ENCODE measurements at regions not wholly inside any gene's neighbourhood (a gene's known extent, or its start where the extent isn't known, plus 50 kb on each side); places are given as distances from the start of the nearest gene placed in this dataset.

DNA sequence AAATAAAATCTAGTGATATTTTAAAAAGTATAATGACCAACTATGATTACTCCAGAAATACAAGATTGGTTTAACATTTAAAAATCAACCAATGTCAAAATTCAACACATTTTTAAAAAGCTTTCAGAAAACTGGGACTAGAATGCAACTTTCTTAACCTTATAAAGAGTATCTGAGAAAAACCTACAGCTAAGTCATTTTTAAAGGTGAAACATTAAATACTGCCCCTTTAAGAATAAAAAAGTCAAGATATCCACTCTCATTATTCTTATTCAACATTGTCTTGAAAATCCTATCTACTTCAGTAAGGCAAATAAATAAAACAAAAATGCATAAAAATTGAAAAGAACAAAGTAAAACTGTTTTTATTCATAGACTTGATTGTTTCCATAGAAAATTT lies 673.2 kb downstream of the UQCRFS1 start:
- TF ChIP-seq, protein P1, sequence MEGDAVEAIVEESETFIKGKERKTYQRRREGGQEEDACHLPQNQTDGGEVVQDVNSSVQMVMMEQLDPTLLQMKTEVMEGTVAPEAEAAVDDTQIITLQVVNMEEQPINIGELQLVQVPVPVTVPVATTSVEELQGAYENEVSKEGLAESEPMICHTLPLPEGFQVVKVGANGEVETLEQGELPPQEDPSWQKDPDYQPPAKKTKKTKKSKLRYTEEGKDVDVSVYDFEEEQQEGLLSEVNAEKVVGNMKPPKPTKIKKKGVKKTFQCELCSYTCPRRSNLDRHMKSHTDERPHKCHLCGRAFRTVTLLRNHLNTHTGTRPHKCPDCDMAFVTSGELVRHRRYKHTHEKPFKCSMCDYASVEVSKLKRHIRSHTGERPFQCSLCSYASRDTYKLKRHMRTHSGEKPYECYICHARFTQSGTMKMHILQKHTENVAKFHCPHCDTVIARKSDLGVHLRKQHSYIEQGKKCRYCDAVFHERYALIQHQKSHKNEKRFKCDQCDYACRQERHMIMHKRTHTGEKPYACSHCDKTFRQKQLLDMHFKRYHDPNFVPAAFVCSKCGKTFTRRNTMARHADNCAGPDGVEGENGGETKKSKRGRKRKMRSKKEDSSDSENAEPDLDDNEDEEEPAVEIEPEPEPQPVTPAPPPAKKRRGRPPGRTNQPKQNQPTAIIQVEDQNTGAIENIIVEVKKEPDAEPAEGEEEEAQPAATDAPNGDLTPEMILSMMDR (IDR thresholded peaks at IDR 0.05) = no peak
- TF ChIP-seq POLR2A (IDR thresholded peaks at IDR 0.05) = no peak
